ENCODE measurements at regions not wholly inside any gene's neighbourhood (a gene's known extent, or its start where the extent isn't known, plus 50 kb on each side); places are given as distances from the start of the nearest gene placed in this dataset.

DNA sequence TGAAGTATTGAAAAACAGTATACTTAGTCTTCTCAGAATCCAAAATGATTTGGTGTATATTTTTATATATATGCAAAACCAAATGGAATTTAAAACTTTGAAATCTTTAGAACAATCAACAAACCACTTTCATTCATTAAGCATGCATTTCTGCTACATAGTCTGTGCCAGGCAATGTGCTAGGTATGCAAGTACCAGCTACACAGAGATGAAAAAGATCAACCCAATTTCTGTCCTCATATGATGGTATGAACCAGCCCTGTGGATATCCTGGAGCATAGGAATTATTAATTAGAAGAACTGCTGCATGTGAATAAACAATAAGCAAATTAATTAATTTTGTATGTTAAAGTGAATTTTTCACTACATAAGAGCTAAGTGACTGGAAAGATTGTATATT, 51.2 kb upstream of the RTN4 start:
- DNase-seq, result no peak

DNA sequence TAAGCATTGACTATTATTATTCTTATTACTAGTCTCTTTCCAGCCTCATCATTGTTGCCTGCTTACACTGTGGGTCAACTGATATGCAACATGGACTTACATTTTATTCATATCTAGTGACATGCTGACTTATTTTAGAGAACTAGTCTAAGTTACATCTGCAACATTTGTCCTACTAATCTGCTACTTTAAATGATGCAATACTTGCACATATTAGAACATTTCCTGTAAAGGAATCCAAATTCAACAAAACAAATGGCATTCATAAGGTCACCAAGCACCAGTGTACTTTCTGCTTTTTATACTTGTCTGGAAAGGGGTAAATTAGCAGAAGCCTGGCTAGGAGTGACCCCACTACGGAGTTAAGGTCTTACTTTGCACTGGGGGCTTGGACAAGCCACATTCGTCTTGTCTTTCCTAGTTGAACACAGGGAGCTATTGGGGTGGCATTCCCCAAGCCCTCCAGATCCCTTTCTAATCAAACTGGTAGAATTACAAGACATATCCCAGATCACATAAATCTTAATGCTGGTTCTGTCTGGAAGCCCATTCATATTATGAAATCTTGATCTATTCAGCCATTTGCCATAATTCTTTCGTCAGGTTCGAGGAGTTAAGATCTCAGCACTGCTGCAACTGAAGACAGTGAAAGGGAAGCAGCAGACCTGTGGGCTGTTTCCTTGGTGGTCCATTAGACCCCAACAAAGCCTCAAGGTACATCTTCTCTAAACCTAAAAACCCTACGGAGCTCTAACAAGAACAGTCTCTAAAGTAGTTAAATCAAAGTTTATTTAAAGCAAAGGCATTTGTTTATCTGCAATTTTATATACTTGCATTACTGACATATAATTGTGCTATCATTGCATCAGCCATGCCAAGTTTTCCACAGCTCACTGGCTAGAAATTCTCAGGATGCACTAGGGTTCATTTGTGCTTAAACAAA, 49.9 kb upstream of the RTN4 start:
- no peak for DNase-seq
